HFFc6 (cell line): ENCODE measurements at regions not wholly inside any gene's neighbourhood (a gene's known extent, or its start where the extent isn't known, plus 50 kb on each side); places are given as distances from the start of the nearest gene placed in this dataset.
"Not testable (repeated sequence)": the region's sequence is repeated elsewhere in the genome, so short reads cannot be mapped to it uniquely, and the experiment has no call there.

ENCODE experiments used
- DNase-seq: peaks from one replicate; pipeline ENCODE4 v3.0.0-alpha.2; 2018
- H3K27ac Mint-ChIP-seq: 2 replicates; pipeline ENCODE4 v1.8.0; 2020; ENCODE audit warnings: mild to moderate bottlenecking, mixed read lengths
- H3K27me3 Mint-ChIP-seq: 2 replicates; pipeline ENCODE4 v1.8.0; 2021; ENCODE audit warnings: mild to moderate bottlenecking, moderate library complexity, mixed read lengths; ENCODE audit not compliant: insufficient read depth
- H3K36me3 Mint-ChIP-seq: 2 replicates; pipeline ENCODE4 v1.8.0; 2021; ENCODE audit warnings: low read depth, mixed read lengths
- H3K4me1 Mint-ChIP-seq: 2 replicates; pipeline ENCODE4 v1.8.0; 2020; ENCODE audit warnings: low read depth, mixed read lengths
- H3K4me3 Mint-ChIP-seq: 2 replicates; pipeline ENCODE4 v1.8.0; 2020; ENCODE audit warnings: mild to moderate bottlenecking, moderate library complexity, mixed read lengths
- H3K9me3 Mint-ChIP-seq: 2 replicates; pipeline ENCODE4 v1.8.0; 2020; ENCODE audit warnings: mild to moderate bottlenecking, mixed read lengths
- TF ChIP-seq, protein P1 (sequence below): fragments of 200-600 bp; sonication (generic); IDR thresholded peaks from 2 replicates; pipeline ENCODE4 v1.5.0; 2021; ENCODE audit warnings: antibody characterized with exemption, mild to moderate bottlenecking

DNA sequence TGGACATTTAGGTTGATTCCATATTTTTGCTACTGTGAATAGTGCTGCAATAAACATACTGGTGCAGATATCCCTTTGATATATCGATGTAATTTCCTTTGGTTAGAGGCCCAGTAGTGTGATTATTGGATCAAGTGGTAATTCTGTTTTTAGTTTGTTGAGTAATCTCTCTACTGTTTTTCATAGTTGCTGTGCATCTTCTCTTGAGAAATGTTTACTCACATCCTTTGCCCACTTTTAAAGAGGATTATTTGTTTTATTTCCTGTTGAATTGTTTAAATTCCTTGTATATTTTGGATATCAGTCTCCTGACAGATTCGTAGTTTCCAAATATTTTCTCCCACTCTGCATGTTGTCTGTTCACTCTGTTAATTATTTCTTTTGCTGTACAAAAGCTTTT lies 352.6 kb upstream of the TARS1 start:
- H3K4me1 Mint-ChIP-seq, result peaks cover 60% of the 10 kb centered on the region
- H3K4me3 Mint-ChIP-seq, result peak overlapping the region; percentile 37
- H3K27ac Mint-ChIP-seq, result peak overlapping the region; percentile 71
- no peak for DNase-seq
- H3K27me3 Mint-ChIP-seq, result no peaks in the 10 kb centered on the region; the same call in 1 of the 2 replicates
- H3K9me3 Mint-ChIP-seq, result peaks cover 4% of the 10 kb centered on the region; the same call in 1 of the 2 replicates
- H3K36me3 Mint-ChIP-seq, result peaks cover 5% of the 10 kb centered on the region; the same call in 1 of the 2 replicates
- TF ChIP-seq, protein P1, sequence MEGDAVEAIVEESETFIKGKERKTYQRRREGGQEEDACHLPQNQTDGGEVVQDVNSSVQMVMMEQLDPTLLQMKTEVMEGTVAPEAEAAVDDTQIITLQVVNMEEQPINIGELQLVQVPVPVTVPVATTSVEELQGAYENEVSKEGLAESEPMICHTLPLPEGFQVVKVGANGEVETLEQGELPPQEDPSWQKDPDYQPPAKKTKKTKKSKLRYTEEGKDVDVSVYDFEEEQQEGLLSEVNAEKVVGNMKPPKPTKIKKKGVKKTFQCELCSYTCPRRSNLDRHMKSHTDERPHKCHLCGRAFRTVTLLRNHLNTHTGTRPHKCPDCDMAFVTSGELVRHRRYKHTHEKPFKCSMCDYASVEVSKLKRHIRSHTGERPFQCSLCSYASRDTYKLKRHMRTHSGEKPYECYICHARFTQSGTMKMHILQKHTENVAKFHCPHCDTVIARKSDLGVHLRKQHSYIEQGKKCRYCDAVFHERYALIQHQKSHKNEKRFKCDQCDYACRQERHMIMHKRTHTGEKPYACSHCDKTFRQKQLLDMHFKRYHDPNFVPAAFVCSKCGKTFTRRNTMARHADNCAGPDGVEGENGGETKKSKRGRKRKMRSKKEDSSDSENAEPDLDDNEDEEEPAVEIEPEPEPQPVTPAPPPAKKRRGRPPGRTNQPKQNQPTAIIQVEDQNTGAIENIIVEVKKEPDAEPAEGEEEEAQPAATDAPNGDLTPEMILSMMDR, result no peak

DNA sequence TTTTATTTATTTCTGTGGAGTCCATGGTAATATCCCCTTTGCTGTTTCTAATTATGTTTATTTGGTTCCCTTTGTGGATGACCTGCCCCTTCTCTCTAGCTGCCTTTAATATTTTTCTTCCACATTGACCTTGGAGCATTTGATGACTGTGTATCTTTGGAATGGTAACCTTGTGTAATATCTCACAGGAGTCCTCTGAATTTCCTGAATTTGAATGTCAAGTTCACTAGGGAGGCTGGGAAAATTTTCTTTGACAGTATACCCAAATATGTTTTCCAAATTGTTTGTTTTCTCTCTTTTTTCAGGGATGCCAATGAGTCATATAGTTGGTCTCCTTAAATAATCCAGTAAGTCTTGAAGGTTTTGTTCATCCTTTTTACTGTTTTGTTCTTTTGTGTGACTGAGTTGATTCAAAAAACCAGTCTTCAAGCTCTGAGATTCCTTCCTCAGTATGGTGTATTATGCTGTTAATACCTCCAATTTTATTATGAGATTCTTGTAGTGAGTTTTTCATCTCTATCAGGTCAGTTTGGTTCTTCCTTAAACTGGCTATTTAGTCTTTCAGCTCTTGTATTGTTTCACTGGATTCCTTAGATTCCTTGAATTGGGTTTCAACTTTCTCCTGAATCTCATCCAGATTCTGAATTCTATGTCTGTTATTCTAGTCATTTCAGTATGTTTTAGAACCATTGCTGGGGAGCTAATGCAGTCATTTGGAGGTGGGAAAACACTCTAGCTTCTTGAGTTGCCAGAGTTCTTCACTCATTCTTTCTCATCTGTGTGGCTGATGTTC lies 349.0 kb upstream of the TARS1 start:
- Mint-ChIP-seq H3K4me1 (peaks cover 56% of the 10 kb centered on the region), H3K4me3 (peak overlapping the region; percentile 22), H3K9me3 (no peaks in the 10 kb centered on the region), H3K27me3 (no peaks in the 10 kb centered on the region; the same call in 1 of the 2 replicates), H3K36me3 (no peaks in the 10 kb centered on the region), H3K27ac (peak overlapping the region; percentile 67)
- peak; percentile 77 for DNase-seq
- TF ChIP-seq, protein P1, result no peak

DNA sequence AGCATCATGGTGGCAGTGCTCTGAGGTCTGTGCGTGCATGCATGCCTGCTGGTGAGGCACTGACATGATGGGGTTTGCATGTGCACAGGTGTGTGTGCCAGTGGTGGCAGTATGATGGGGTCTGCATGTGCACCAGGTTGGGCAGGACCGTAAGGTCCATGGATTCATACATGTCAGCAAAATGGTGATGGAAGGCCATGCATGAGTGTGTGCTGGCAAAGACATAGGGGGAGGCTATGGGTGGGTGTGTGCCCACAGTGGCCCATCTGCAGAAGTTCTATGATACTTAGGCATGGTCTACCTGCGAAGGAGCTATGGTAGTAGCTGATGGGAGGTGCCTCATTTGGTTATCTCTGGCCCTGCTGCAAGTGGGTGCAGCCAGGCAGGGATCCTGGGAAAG lies 348.0 kb upstream of the TARS1 start:
- H3K27ac Mint-ChIP-seq, result peak overlapping the region; percentile 67; the same call in 1 of the 2 replicates
- H3K4me3 Mint-ChIP-seq, result peak overlapping the region; percentile 22; the same call in 1 of the 2 replicates
- H3K4me1 Mint-ChIP-seq, result peaks cover 53% of the 10 kb centered on the region
- H3K27me3 Mint-ChIP-seq, result no peaks in the 10 kb centered on the region; the same call in 1 of the 2 replicates
- TF ChIP-seq, protein P1, result no peak
- no peaks in the 10 kb centered on the region for H3K9me3 Mint-ChIP-seq
- H3K36me3 Mint-ChIP-seq, result no peaks in the 10 kb centered on the region
- DNase-seq, result no peak

DNA sequence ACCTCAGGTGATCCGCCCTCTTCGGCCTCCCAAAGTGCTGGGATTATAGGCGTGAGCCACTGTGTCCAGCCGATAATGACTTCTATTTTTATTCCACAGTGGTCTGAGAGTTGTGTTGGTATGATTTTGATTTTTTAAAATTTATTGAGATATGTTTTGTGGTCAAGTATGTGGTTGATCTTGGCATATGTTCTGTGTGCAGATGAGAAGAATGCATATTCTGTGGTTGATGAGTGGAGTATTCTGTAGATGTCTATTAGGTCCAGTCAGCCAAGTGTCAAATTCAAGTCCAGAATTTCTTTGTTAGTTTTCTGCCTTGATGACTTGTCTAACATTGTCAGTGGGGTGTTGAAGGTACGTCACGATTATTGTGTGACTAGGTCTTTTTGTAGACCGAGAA lies 338.2 kb upstream of the TARS1 start:
- H3K36me3 Mint-ChIP-seq, result peaks cover 44% of the 10 kb centered on the region
- no peak overlapping the region for H3K4me3 Mint-ChIP-seq
- H3K27me3 Mint-ChIP-seq, result no peaks in the 10 kb centered on the region; the same call in 1 of the 2 replicates
- H3K27ac Mint-ChIP-seq, result no peak overlapping the region
- H3K9me3 Mint-ChIP-seq, result peaks cover 28% of the 10 kb centered on the region
- DNase-seq, result no peak
- H3K4me1 Mint-ChIP-seq, result peaks cover 35% of the 10 kb centered on the region
- TF ChIP-seq, protein P1, result no peak

DNA sequence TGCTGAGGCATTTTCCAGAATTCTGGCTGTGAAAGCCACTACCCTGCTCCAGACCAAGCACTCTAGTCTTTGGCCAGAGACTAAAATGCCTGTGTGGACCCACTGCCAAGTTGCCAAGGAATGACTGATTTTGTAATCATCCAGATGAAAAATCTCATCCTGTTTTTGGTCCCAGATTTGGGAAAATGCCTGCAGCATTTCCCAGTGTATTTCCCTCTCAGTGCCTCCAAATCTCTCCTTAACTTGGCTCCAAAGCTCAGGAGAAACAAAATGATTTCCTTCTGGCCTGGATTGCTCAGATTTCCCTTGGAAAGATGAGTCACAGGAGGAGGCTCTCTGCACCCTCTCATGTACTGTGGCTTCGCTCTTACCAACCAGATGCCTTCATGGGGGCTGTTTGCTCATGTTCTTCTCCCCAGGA lies 335.2 kb upstream of the TARS1 start:
- Mint-ChIP-seq H3K27ac (peak overlapping the region; percentile 84), H3K36me3 (peaks cover 61% of the 10 kb centered on the region)
- TF ChIP-seq, protein P1, result no peak

DNA sequence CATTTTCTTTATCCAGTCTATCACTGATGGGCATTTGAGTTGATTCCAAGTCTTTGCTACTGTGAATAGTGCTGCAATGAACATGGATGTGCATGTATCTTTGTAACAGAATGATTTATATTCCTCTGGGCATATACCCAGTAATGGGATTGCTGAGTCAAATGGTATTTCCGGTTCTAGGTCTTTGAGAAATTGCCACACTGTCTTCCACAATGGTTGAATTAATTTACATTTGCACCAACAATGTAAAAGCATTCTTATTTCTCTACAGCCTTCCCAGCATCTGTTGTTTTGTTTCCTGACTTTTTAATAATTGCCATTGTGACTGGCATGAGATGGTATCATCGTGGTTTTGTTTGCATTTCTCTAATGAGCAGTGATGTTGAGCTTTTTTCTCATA lies 330.3 kb upstream of the TARS1 start:
- peaks cover 25% of the 10 kb centered on the region for H3K4me1 Mint-ChIP-seq
- H3K9me3 Mint-ChIP-seq, result peaks cover 27% of the 10 kb centered on the region
- not testable (repeated sequence) for H3K27me3 Mint-ChIP-seq, H3K4me3 Mint-ChIP-seq, H3K27ac Mint-ChIP-seq
- peaks cover 47% of the 10 kb centered on the region for H3K36me3 Mint-ChIP-seq
- peak; percentile 36 for DNase-seq

More for the DNA sequence above, 335.2 kb upstream of the TARS1 start:
- H3K27me3 Mint-ChIP-seq, result no peaks in the 10 kb centered on the region; the same call in 1 of the 2 replicates
- H3K4me1 Mint-ChIP-seq, result peaks cover 39% of the 10 kb centered on the region
- peak overlapping the region; percentile 23 for H3K4me3 Mint-ChIP-seq
- peaks cover 46% of the 10 kb centered on the region for H3K9me3 Mint-ChIP-seq
- peak; percentile 73 for DNase-seq
